ENCODE measurements at regions not wholly inside any gene's neighbourhood (a gene's known extent, or its start where the extent isn't known, plus 50 kb on each side); places are given as distances from the start of the nearest gene placed in this dataset.

DNA sequence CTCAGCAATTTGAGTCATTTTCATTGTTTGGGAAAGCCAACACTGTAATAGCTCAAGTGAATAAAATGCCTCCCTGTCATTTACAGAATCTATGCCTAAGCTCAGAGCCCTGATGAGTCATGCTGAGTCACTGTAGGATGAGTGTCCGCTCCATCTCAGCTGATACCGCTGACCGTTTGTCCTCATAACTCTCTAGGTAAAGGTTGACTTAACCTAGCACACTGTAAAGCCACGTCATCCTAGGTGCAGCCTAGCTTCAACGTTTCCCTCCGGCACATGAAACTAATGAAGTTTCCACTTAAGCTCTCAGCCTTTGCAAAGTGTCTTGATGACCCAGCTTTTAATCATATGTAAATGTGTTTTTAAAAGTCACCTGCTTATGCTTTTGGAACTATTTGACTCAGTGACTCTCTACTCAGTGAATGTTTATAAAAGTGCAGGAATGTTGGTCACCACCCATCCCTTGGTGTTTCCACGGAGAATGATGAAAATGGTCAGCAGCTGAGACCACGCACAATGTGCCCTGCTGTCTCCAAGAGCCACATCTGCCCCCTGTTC, 154.0 kb downstream of the PMAIP1 start:
- Histone ChIP-seq H3K36me3 (no peaks in the 10 kb centered on the region), H3K27me3 (no peaks in the 10 kb centered on the region), H3K9me3 (peaks cover 0 to 11% (median 0%) of the 10 kb centered on the region in 12 donors), H3K27ac (no peak overlapping the region), H3K4me1 (no peaks in the 10 kb centered on the region), H3K4me3 (no peak overlapping the region)
- 70 to 76% (median 74%) methylated on average over 8 of the region's 8 CpGs for WGBS, 4 donors
- no peak for DNase-seq
- TF ChIP-seq POLR2A (IDR thresholded peaks at IDR 0.05): no peak
- TF ChIP-seq, protein P1, sequence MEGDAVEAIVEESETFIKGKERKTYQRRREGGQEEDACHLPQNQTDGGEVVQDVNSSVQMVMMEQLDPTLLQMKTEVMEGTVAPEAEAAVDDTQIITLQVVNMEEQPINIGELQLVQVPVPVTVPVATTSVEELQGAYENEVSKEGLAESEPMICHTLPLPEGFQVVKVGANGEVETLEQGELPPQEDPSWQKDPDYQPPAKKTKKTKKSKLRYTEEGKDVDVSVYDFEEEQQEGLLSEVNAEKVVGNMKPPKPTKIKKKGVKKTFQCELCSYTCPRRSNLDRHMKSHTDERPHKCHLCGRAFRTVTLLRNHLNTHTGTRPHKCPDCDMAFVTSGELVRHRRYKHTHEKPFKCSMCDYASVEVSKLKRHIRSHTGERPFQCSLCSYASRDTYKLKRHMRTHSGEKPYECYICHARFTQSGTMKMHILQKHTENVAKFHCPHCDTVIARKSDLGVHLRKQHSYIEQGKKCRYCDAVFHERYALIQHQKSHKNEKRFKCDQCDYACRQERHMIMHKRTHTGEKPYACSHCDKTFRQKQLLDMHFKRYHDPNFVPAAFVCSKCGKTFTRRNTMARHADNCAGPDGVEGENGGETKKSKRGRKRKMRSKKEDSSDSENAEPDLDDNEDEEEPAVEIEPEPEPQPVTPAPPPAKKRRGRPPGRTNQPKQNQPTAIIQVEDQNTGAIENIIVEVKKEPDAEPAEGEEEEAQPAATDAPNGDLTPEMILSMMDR (IDR thresholded peaks at IDR 0.05): no peak
- intact Hi-C loops (cut with DNase I): no loop called here
- no peak for ATAC-seq

DNA sequence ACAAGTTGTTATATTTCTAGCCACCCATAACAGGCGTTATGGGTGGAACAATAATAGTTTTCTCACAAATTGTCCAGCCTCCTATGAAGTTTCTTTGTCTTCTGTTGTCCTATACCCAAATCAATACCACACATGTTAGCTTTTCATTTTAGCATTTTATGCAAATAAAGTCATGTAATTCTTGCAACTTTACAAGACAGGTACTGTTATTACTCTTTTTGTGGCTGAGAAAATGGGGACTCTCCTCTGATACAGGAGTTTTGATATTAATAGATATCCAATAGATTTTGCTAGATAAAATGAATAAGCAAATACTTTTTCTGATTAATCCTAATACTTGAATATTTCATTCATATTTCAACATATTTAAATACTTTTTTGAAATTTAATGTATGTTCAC, 151.0 kb downstream of the PMAIP1 start:
- DNase-seq: no peak
- Histone ChIP-seq H3K9me3 (peaks cover 0 to 14% (median 0%) of the 10 kb centered on the region in 12 donors), H3K36me3 (no peaks in the 10 kb centered on the region), H3K27ac (no peak overlapping the region), H3K4me1 (no peaks in the 10 kb centered on the region), H3K27me3 (no peaks in the 10 kb centered on the region), H3K4me3 (no peak overlapping the region)
- no peak for ATAC-seq
- intact Hi-C loops (cut with DNase I): no loop called here
- 73 to 83% (median 78%) methylated on average over 1 of the region's 1 CpG for WGBS, 4 donors
- no peak for TF ChIP-seq POLR2A (IDR thresholded peaks at IDR 0.05)
- TF ChIP-seq, protein P1 (IDR thresholded peaks at IDR 0.05): no peak

DNA sequence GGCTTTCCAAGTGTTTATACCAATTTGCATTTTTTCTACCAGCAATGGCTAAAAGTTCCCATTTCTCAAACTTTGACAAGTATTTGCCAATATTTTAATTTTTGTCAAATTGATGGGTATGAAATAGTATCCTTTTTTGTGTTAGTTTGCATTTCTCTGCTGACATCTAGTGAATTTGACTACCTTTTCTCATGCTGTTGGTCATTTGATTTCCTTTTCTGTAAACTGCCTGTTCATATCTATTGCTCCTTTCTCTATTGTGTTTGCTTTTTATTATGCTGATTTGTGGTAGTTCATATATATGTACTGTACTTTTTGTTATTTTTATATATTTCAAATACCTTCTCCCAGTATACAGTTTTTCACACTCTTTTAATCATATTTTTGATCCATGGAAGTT, 149.4 kb downstream of the PMAIP1 start:
- intact Hi-C loops (cut with DNase I): no loop called here
- H3K9me3 ChIP-seq: peaks cover 0 to 14% (median 0%) of the 10 kb centered on the region in 12 donors

DNA sequence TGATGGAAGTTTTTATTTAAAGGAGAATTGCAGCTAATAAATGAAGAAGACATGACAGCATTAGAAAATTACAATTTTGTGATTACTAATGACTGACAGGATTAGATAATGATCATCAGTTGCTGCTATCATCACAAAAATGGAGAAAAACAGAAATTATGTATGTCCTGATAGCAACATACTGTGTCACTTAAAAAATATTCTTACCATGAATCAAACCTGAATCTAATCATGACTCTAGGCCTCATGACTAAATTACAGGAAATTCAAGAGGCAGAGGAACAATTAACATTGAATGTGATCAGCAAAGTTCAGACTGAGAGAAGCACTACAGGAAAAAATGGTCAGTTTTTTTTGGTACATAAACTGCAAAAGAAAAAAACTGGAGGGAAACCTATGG, 147.8 kb downstream of the PMAIP1 start:
- Histone ChIP-seq H3K9me3 (peaks cover 0 to 14% (median 0%) of the 10 kb centered on the region in 12 donors), H3K4me3 (no peak overlapping the region), H3K36me3 (no peaks in the 10 kb centered on the region), H3K4me1 (no peaks in the 10 kb centered on the region), H3K27me3 (no peaks in the 10 kb centered on the region), H3K27ac (no peak overlapping the region)
- TF ChIP-seq, protein P1 (IDR thresholded peaks at IDR 0.05): no peak
- no peak for TF ChIP-seq POLR2A (IDR thresholded peaks at IDR 0.05)
- ATAC-seq (no peak), DNase-seq (no peak)
- intact Hi-C loops (cut with DNase I): no loop called here

More for the DNA sequence above, 149.4 kb downstream of the PMAIP1 start:
- Histone ChIP-seq H3K27ac (no peak overlapping the region), H3K4me3 (no peak overlapping the region), H3K27me3 (no peaks in the 10 kb centered on the region), H3K36me3 (no peaks in the 10 kb centered on the region), H3K4me1 (no peaks in the 10 kb centered on the region)
- no peak for TF ChIP-seq POLR2A (IDR thresholded peaks at IDR 0.05)
- TF ChIP-seq, protein P1 (IDR thresholded peaks at IDR 0.05): no peak
- DNase-seq: no peak
- no peak for ATAC-seq

All from heart left ventricle (tissue), 16 donors.